CD4-positive, alpha-beta T cell treated with Interleukin-17A for 4 hours (primary cell): ENCODE measurements at regions not wholly inside any gene's neighbourhood (a gene's known extent, or its start where the extent isn't known, plus 50 kb on each side); places are given as distances from the start of the nearest gene placed in this dataset.

Experiments
- DNase-seq: peaks from one replicate; pipeline ENCODE4 v3.0.0-alpha.2; 2020; ENCODE audit warnings: mixed read lengths

DNA sequence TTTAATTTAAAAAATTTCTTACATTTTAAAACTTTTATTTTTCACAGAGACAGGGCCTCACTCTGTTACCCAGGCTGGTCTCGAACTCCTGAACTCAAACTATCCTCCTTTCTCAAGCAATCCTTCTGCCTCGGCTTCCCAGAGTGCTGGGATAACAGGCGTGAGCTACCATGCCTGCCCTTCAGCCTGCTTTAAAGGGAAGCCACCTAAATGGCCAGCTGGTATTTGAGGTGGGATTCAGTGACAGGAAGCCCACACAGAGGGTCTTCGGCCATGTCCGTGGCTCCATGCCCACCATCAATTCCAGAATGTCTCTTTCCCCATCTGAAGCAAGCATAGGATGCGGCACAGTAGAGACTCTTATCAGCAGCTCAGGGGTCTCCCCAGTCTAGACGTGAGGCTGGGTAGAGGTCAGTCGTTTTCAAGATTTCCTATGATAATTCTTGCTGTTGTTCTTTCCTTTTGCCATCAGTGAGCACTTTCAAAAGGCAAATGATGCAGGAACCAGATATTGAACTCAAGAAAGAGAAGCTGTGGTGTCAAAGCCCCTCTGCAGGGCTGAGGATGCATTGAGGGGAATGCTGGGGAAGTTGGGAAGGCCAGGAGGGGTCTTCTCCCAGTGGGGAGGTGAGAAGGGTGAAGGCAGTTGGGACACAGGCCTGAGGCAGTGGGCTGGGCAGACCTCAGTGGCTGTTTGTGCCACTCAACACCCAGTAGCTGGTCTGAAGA is 291.5 kb upstream of the IGFBP3 start:
- DNase-seq = no peak

DNA sequence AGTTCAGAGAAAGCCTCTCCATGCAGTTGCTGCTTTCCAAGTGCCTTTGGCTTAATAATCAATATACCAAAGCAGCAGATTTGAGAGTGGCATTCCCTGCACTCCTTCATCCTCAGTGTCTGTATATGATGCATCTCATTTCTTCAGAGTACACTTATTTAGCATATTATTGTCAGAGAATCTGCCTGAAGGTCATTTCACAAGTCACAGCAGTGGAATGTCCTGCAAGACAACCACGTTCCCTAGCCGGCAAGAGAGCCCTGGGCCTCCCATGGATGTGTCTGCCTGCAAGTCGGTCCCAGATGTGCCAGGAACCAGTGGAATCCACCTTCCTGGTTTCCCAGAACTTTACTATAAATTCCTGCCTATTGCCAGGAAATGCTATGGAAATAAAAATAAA is 289.4 kb upstream of the IGFBP3 start:
- no peak for DNase-seq

DNA sequence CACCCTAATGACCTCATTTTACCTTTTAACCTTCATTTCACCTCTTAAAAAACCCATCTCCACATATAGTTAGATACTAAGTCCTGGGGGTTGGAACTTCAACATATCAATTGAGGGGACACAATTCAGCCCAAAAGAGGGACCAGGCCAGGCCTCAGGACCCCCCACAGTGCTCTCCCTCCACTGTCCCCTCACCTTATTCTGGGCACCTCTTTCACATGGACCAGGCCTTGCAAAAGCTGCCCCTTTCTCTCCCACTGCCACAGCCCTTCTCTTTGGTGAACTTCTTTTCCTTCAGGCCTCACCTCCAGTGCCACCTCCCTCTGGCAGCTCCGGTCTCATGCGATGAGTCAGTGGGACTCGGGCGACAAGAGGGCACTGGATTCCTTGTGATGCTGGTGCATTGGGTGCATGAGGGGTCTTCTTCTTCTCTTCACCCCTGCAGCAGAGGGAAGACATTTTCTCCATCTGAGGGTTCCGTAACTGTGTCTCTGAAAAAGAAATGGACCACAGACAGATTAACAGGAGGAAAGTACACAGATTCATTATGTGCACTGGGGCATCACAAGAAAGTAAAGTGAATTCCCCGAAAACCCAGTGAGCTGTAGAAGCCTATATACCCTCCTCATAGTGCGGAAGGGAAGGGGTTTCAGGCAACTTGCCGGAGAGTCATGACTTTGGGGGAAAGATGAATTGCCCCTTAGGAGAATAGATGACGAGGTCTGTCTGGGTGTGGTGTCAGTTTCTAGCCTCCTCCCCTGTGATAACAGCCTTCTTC is 288.7 kb upstream of the IGFBP3 start:
- no peak for DNase-seq

DNA sequence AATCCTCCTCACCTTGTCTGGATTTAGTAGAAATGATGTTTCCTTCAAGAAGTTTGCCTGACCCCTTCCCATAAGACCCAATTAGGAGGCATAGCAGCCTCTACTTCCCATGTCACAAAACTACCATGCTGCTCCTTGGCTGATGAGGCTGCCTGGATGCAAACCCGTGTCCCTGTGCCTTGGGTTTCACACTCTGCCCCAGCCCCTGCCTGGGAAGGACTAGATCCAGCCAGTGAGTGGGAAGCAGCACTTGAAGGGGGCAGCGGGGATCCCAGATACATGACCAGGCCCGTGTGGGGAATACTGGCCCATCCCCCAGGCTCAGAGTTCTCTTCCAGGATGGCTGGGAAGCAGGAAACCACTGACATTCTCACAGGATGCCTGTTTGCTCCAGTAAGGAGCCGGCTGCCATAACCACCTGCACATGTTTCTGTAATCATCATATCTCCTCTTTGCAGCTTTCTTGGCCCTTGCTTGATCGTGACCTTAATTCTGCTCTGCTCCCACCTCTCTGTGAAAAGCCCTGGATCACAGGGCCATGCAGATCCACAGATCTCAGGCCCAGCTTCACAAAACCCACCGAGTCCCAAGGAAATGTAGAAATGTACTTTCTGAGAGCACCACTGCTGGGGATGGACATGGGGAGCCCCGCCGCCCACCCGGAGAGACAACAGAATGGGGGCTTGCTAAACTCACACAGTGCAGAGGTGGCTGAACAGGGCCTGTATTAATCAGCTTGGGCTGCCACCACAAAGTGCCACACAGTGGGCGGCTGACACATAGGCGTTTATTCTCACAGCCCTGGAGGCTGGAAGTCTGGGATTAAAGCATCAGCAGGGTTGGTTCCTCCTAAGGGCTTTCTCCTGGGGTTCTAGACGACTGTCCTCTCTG is 287.8 kb upstream of the IGFBP3 start:
- no peak for DNase-seq

- no peak for DNase-seq
Measured at GRCh38 chr7:46207931-46208634, 287.0 kb upstream of the IGFBP3 start.

GRCh38 chr7:46206476-46207060 is 285.5 kb upstream of the IGFBP3 start:
- no peak for DNase-seq

DNA sequence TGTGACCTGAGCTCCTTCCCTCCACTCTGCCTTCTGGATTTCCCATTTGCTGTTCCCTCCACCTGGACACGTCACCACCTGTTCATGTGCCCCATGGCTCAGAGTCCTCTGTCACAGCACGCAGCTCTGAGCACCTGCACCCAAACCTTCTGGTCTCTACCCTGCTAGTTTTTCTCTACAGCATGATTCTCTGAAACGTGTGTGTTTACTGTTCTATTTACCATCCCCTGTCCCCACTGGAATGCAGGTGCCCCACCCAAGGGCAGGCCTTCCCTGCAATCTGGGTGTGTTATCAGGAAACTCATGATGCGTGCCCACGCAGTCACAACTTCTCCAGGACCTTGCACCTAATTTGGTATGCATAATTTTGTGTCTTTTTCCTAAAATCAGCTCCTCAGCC is 284.4 kb upstream of the IGFBP3 start:
- no peak for DNase-seq

DNA sequence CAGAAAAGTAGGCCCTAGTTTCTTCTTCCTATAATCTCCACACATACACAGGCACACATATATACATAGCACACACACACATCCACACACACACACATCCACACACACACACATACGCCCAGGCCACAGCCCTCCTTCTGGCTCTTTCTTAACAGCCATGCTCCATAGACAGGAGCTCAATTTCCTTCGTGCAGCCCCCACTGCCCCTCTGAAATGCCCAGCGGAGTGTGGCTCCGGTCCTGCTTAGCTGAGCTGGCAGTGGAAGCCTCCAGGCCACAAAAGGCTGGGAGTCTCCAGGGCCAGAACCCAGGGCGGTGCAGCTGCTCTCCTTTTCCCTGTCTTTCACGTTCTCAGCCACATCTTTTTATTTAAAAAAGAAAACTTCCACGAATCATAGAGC is 282.9 kb upstream of the IGFBP3 start:
- no peak for DNase-seq

GRCh38 chr7:46202379-46202778 is 281.3 kb upstream of the IGFBP3 start:
- no peak for DNase-seq

DNA sequence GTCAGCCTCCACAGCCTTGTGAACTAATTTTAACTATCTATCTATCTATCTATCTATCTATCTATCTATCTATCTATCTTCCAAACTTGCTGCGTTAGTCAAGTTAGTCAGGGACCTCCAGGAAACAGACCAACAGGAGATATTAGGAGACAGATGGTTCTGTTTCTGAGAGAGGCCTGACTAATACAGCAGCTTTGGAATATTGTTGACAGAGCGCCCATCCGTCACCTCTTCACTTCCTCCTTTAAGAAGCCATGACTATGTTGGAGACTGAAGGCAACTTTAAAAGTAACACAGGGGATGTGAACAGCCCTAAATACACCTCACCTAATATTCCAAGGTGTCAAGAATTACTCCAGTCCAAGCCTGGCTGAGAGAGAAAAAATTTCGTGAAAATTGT is 280.9 kb upstream of the IGFBP3 start:
- DNase-seq = no peak

DNA sequence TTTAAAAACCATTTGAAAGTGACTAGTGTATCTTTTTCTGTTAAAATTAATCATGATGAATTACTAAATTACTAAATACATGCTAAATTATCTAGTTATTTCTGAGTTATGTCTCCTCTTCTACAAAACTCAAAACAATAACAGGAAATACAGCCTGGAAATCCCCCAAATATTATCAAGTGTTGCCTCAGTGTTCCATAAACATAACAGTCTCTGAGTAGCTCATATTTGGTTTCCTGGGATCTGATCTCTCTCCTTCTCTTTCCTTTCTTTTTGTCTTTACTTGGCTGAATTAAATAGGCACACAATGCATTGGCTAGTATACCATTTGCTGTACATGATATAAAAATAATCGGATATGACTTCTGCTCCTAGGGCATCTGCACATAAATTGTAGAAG is 277.6 kb upstream of the IGFBP3 start:
- no peak for DNase-seq

DNA sequence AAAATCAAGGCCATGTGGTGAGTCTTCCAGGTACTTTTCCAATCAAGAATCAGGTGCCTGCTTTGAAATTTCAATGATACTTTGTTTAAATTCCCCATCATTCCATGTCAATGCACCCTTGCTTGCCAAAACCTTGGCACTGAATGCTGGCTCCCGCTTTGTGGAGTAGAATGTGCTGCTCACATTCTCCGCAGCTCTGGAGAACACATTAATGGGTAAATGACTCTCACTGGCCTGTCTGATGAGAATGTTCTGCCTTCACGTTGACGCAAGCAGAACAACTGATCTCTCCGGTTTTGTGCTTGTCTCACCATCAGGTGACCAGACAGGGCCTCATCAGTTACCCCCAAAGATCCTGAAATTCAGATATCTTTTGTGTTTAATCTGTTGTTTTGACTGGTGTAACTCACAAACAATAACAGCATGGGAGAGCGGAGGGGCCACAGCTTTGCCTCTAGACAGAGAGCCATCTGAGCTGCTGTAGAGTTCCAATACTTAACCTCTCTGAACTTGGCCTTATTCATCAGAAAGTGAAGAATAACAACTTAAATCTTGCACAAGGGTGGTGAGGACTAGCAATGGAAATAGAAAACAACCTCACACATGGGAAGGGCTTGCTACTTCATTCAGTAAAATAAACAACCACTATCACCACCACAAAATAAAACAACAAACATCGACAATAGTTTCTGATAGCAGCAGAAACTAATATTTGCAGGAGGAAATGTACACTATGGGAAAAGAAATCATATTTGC is 276.9 kb upstream of the IGFBP3 start:
- DNase-seq = no peak

DNA sequence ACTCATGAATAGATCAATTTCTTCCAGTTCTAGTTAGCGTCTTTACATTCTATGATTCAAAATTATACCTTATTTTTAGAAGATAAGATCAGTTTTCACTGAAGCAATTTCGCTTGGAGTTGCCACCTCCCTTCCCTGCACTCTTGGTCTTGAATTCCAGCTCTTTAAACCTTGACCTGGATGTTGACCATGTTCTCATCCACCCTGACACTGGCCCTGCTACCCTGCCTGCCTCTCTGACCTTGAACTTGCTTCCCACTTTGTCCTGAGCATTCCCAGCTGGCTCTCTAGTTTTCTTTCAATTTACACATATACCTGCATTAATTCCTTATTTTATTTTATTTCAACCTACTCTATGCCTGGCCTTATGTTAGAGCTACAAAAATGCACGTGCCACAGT is 274.9 kb upstream of the IGFBP3 start:
- no peak for DNase-seq

- DNase-seq = no peak
Measured at GRCh38 chr7:46192271-46192670, 271.2 kb upstream of the IGFBP3 start.

- DNase-seq = no peak
Measured at GRCh38 chr7:46191776-46192175, 270.7 kb upstream of the IGFBP3 start.

DNA sequence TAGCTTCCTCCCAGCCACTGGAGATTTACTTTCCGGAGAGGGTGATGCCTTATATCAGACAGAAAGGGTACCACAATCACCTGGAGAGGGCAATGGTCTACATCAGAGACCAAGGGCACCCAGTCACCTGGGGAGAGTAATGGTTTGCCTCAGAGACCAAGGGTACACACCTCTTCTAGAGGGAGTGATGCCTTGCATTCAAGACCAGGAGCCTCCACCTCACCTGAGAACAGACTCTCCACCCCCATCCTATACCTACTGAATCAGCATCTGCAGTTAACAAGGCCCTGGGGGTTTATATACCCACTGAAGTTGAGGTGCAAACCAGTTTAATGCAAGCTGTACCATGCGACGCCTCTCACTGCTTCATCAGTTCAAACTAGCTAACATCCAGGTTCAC is 270.2 kb upstream of the IGFBP3 start:
- DNase-seq = no peak

- DNase-seq = no peak
Measured at GRCh38 chr7:46189255-46189790, 268.3 kb upstream of the IGFBP3 start.

GRCh38 chr7:46186131-46186530 is 265.1 kb upstream of the IGFBP3 start:
- no peak for DNase-seq

GRCh38 chr7:46179061-46179610 is 258.1 kb upstream of the IGFBP3 start:
- no peak for DNase-seq

DNA sequence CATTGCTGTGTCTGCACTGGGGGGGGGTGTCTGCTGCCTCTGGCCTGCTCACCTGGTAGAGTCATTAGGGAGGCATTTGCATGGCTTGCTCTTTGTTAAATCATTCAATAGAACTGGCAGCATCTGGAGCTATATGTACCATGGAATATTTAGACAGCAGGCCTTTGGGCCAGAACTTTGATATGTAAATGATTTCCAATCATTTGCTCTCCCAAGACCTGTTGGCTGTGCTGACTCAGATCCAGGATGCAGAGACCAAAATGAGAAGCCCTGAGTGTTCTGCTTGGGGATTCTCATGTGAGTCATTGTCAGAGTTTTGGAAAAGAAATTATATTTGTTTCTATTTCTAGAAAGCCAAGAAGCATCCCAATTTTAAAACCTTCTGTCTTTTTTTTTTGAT is 257.6 kb upstream of the IGFBP3 start:
- no peak for DNase-seq

- DNase-seq = no peak
Measured at GRCh38 chr7:46177821-46178220, 256.7 kb upstream of the IGFBP3 start.
